Activated CD8-positive, alpha-beta memory T cell treated with anti-CD3 and anti-CD28 coated beads for 36 hours (primary cell): ENCODE measurements at regions not wholly inside any gene's neighbourhood (a gene's known extent, or its start where the extent isn't known, plus 50 kb on each side); places are given as distances from the start of the nearest gene placed in this dataset.
"Not testable (repeated sequence)": the region's sequence is repeated elsewhere in the genome, so short reads cannot be mapped to it uniquely, and the experiment has no call there.

Experiments
- CTCF ChIA-PET: fragments of 350-600 bp; sonication (Branson Sonifier 250); formaldehyde crosslinking; loops from one replicate; lab custom pipeline; 2021; ENCODE audit warnings: antibody characterized with exemption; lab: Charles Lee
- POLR2A ChIA-PET: fragments of 350-600 bp; sonication (Branson Sonifier 250); formaldehyde crosslinking; loops from one replicate; lab custom pipeline; 2021; ENCODE audit warnings: antibody characterized with exemption; lab: Charles Lee

DNA sequence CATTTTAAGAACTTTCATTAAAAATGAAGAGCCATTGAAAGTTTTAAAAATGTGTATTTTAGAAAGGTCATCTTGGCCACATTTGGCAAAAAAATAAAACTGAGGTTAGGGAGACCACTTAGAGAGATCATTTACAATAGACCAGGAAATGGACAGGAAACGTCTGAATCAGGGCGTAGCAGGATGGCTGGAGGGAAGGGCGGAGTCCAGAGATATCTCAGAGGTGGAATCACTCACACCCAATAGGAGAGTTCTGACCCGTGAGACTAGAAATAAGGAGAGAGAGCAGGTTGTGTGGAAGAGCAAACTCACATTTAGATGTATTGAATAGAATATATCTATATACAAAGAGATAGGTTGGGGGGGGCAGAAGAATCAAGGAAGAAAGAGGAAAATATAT, 373.4 kb downstream of the METTL4 start:
- ChIA-PET POLR2A (no interaction called here), CTCF (no interaction called here)

DNA sequence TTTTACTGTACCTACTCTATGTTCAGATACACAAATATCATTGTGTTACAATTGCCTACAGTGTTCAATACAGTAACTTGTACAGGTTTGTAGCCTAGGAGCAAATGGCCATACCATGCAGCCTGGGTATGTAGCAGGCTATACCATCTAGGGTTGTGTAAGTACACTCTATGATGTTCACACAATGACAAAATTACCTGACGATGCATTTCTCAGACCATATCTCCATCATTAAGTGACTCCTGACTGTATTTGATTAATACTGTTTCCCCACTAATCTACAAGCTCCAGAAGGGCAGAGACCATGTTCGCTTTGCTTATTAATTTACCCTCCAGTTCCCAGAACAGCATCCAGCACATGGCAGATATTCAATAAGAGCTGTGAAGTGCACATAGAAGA, 372.2 kb downstream of the METTL4 start:
- CTCF ChIA-PET = no interaction called here
- POLR2A ChIA-PET = no interaction called here

DNA sequence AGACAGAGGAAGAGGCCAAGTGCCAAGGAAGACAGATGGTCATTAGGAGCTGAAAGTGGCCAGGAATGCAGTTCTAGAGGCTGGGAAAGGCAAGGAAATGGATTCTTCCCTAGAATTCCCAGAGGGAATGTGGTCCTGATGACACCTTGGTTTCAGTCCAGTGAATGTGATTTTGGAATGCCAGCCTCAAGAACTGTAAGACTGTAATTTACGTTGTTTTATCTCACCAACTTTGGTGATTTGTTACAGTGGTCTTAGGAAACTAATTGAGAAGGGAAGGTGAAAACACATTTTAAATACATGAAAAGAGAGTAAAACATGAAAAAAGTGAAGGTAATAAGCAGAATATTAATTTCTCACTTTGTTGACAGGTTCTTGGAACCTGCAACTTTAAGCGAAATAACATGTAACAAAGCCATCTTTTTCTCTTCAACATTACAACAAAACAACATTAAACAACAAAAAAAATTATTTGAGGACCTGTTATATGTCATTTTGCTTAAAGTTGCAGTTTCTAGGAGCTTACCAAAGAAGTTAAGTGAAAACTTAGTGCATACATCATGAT, 370.2 kb downstream of the METTL4 start:
- ChIA-PET CTCF (no interaction called here), POLR2A (no interaction called here)

DNA sequence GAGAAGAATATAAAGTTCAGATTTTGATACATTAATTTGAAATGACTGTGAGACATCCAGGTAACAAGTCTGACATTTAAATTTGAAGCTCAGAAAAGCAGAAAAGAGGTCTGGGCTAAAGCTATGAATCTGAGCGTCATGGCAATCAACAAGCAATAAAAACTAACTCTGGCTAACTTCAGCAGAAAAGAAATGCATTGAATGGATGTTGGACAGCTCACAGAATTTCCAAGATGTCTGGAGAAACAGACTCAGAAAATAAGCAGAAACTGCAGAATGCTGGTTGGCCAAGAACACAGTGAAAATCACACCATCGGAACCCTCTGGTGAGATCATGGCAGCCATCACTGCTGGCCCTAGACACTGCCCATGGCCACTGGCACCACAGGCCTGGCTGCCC, 366.6 kb downstream of the METTL4 start:
- ChIA-PET POLR2A (no interaction called here), CTCF (no interaction called here)

DNA sequence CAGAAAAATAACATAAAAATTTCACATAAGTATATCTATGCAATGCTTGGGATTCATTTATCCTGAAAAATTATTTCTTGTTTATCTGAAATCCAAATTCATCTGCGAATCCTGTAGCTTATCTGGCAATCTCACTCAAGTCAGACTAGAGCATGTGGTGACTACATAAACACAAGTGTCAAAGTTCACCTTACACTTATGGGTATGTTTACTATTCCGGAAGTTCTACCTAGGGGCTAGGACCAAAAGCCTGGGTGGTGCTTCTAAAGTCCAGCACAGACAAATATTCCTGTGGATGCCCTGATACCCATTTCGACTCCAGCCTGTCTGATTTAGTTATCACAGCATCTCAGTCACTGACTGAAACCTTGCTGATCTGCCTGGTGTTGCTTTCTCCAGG, 364.0 kb downstream of the METTL4 start:
- POLR2A ChIA-PET = no interaction called here
- CTCF ChIA-PET = no interaction called here

DNA sequence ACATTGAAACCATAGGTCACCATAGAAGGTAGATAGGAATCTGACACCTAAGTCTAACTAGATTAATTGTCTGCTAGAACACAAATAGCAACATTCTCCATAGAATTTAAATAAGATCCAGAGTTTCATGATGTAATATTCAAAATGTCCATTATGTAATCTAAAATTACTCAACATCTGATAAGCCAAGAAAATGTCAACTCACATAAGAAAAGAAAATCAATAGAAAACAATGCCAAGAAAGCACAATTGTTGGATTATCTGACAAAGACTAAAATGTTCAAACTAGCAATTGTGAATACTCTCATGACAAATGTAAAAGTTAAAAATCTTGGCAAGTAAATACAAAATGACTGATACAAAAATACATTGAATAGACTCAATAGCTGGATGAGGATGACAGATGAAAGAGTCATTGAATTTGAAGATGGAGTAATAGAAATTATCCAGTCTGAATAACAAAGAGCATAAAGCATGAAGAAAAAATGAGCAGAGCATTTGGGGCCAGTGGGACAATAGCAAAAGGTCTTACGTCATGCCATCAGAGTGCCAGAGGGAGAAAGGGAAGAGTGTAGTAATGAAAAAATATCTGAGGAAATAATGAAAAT, 358.6 kb downstream of the METTL4 start:
- CTCF ChIA-PET = no interaction called here

DNA sequence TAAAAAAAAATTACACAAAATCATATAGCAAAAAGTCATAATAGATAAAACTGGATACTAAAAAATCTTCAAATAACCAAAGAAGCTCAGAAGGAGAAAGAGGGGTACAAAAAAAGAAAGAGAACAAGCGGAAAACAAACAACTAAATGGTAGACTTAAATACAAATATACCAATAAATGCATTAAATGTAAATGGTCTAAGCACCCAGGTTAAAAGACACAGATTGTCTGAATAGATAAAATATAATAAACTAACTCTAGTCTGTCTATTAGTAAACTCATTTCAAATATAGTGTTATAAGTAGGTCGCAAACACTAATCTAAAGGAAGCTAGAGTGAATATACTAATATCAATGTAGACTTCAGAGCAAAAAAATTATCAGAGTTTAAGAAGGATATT, 357.4 kb downstream of the METTL4 start:
- ChIA-PET POLR2A (no interaction called here), CTCF (no interaction called here)

More for the DNA sequence above, 358.6 kb downstream of the METTL4 start:
- POLR2A ChIA-PET = no interaction called here

DNA sequence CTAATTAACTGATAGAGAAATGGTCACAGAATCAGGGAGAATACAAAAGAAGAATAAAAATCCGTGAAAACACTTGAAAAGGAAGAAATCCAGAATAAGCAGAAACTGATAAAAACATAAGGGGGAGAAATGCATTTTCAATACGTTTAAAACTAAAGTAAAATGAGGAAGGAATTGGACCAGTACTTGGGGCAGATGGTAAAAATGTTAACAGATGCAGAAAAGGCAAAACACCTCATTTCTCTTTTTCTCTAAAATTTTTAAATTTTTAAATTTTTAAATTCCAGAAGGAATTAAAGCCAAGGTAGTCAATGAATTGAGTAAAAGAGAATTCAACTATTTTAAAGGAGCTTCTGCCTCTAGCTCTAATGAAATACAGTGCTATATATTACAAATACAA, 353.9 kb downstream of the METTL4 start:
- CTCF ChIA-PET = no interaction called here

DNA sequence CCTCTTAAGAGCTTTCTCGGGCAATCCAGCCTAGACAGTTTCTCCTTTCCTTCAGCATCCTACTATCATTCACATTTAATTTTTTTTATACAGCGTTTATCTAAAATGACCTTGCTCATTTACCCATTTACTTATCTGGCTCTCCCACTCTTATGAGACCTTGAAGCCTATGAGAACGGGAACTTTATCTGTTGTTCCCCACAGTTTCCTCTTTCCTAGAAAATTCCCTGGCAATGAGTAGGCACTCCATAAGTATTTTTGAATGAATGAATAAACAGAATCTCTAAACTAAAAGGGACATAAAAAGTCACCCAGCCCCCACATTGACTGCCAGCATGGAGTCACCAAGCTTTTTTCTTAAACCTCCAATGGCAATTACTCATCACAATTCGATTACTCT, 353.2 kb downstream of the METTL4 start:
- POLR2A ChIA-PET = no interaction called here
- CTCF ChIA-PET = no interaction called here

More for the DNA sequence above, 353.9 kb downstream of the METTL4 start:
- POLR2A ChIA-PET = no interaction called here

DNA sequence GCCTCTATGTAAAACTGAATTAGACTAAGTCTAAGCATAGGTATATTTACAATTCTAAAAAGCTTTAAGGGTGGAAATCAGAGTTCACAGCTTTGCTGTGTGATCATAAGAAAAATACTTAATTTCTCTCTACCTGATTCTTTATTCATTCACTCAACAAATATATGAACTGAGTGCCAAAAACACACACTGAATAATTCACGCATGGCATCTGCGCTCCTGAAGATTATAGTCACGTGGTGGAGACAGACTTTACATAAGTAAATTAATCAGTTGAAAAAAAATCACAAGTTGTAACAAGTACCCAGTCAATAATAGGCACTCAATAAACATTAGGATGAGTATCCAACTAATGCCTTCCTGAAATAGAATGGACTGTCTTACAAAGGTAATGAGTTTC, 351.6 kb downstream of the METTL4 start:
- POLR2A ChIA-PET = no interaction called here

DNA sequence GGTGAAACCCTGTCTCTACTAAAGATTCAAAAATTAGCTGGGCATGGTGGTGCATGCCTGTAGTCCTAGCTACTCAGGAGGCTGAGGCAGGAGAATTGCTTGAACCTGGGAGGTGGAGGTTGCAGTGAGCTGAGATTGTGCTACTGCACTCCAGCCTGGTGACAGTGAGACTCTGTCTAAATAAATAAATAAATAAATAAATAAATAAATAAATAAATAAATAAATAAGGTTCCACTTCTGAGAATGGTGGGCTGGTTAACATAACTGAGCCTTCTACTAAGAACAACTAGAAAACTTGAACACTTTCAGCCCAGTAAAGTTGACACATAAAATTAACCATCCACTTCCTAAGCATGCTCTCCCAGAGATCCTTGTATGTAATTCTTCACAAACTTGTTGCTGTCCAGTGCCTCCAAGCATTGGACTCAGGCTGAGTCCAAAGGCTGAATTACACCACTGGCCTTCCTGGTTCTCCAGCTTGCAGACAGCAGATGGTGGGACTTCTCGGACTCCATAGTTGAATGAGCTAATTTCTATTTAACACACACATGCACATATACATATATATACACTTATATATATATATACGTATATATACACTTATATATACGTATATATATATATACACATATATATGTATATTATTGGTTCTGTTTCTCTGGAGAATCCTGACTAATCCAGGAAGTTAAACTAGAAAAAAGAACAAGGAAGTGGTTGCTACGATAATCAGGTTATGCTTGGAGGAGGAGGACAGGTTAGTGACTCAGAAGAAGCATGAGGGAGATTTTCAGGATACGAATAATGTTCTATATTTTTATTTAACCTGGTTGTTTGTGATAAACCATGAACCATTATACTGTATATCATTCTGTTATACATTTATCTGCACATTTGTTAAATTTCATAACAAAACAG, 348.8 kb downstream of the METTL4 start:
- ChIA-PET POLR2A (no interaction called here), CTCF (no interaction called here)

More for the DNA sequence above, 351.6 kb downstream of the METTL4 start:
- CTCF ChIA-PET = no interaction called here

DNA sequence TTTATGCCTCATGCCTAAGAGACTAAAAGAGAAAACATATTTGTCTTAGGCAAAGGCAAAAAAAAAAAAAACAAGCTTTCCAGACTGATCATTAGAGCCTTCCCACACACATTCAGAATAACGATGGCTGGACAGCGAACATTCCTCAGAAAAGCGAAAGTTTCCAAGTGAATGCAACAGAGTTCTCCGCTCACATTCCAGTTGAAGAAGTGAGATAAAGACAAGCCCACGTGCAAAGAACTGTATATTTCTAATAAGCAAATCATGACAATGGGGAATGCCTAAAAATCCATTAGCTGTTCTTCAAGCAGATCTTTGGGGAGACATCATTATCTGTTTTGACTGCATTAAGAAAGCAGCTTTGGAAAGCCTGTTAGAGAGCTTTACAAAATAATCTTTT, 347.9 kb downstream of the METTL4 start:
- ChIA-PET CTCF (no interaction called here), POLR2A (no interaction called here)

DNA sequence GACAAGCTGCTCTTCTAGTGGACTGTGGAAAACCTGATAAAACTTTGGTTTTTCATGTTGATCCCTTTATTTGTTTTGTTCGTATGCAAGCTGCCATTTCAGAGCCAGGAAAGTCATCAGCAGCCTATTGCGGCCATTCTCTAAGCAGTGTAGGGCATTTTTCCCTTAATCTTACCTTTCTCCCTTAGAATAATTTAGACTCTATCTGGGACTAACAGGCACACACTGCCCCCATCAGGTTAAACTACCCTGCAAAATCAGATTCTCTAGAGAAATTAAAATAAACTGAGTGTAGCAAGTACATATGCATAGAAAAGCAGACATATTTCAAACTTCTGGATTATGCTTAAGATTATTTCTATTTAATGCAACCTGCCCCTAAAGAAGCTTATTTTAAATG, 347.5 kb downstream of the METTL4 start:
- POLR2A ChIA-PET = no interaction called here

DNA sequence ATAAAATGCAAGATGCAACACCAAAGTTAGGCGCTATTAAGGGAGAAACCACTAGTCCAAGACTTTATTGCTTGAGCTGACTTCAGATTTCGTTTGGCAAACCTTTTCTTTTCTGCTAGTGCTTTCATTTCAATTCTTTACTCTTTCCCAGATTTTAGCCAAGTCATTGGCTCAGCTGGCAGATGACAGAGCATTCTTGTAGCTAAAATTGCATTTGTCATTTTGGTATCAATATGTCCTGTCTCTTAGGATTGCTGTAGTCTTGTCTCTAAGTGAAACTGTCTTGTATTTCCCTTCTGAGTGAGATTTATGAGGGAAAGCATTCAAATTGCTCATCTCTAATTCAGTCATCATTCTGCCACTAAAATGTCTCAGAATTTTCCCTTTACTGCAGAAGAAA, 335.1 kb downstream of the METTL4 start:
- ChIA-PET POLR2A (no interaction called here), CTCF (no interaction called here)

More for the DNA sequence above, 347.5 kb downstream of the METTL4 start:
- CTCF ChIA-PET = no interaction called here

DNA sequence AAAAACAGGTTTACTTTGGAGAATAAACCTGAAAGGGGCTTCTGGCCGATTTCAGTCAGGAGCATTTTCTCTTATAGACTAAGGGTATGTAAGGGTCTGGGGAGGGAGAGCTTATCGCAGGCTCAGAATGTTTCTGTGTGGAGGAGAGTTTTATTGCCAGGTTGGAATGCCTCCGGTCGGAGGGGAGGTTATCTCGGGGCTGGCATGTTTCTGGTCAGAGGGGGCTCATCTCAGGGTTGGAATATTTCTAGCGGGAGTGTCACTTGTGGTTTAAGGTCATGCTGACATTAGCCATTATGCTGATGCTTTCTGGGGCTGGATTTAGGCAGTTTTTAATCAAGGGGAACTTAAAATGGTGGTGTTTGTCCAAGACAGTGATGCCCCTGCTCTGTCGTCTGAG, 333.6 kb downstream of the METTL4 start:
- CTCF ChIA-PET = no interaction called here
- POLR2A ChIA-PET = no interaction called here

DNA sequence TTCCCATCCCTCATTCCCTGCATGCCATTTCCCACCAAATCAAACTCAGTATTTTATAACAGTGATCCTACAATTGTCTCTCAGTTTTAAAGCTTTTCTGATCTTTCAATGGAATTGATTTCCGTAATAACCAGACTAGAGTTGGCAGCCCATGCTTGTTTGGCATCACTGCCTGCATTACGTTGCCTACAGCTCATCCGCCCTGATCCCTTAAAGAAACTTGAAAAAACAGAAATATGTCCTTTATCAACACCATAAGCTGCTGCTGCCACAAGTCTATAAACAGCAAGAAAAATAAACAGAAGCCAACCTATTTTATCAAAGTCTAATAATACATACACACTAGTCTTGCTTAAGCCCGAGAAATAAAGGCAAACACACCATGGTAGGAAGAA, 331.0 kb downstream of the METTL4 start:
- POLR2A ChIA-PET = no interaction called here
- CTCF ChIA-PET = no interaction called here

DNA sequence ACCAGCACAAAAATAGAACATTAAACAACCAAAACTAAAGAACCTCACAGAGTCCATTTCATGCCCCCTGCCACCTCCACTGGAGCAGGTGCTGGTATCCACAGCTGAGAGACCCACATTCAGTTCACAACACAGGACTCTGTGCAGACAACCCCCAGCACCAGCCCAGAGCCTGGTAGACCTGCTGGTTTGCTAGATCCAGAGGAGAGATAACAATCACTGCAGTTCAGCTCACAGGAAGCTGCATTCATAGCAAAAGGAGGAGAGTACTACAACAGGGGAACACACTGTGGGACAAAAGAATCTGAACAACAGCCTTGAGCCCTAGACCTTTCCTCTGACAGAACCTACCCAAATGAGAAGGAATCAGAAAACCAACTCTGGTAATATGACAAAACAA, 326.7 kb downstream of the METTL4 start:
- CTCF ChIA-PET = no interaction called here
- POLR2A ChIA-PET = no interaction called here

DNA sequence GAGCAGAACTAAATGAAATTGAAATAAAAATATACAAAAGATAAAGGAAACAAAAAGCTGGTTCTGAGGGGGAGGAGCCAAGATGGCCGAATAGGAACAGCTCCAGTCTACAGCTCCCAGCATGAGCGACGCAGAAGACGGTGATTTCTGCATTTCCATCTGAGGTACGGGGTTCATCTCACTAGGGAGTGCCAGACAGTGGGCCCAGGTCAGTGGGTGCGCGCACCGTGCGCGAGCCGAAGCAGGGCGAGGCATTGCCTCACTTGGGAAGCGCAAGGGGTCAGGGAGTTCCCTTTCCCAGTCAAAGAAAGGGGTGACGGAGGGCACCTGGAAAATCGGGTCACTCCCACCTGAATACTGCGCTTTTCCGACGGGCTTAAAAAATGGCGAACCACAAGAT, 324.2 kb downstream of the METTL4 start:
- CTCF ChIA-PET, POLR2A ChIA-PET: not testable (repeated sequence)

DNA sequence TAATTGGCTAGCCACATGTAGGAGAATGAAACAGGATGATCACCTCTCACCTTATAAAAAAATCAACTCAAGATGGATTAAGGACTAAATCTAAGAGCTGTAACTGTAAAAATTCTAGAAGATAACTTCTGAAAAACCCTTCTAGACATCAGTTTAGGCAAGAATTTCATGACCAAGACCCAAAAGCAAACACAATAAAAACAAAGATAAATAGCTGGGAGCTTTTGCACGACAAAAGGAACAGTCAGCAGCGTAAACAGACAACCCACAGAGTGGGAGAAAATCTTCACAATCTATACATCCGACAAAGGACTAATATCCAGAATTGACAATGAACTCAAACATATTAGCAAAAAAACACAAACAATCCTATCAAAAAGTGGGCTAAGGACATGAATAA, 316.3 kb downstream of the METTL4 start:
- ChIA-PET CTCF (no interaction called here), POLR2A (no interaction called here)

DNA sequence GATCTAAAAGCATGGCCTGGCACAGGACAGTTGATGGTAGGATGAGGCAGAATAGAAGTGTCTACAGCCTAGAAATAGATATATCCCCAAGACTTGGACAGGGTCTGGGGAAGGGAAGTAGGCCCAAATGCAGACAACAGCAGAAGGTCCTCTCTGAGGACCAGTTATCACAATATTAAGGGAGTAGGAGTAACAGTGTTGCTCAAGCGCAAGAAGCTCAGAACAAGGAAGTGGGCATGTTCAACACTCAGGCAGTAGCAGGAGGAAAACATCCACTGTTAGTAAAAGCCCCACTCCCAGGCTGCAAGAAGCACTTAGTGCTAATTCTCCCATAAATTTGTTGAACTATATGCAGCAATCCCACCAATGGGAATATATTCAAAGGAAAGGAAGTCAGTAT, 314.7 kb downstream of the METTL4 start:
- POLR2A ChIA-PET = no interaction called here
- CTCF ChIA-PET = no interaction called here

DNA sequence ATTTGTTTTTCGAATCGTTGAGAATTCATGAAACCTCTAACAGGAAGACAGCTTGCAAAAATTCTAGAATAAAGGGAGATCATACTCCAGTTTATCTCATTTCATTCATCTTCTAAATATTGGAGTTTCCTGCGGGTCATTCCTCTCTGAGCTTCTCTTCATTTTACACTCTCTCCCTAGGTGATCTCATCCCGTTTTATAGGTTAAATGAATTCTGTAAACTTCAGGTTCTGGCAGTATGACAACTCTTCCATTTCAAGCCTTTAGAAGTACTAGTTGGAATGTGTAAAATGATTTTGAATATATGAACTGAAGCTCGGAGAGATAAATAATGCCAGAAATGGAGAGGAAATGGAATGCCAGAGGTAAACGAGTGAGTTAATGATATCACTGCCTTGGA, 312.4 kb downstream of the METTL4 start:
- POLR2A ChIA-PET = no interaction called here

More for the DNA sequence above, 312.4 kb downstream of the METTL4 start:
- CTCF ChIA-PET = no interaction called here
